PC-3 (cell line): ENCODE measurements at regions not wholly inside any gene's neighbourhood (a gene's known extent, or its start where the extent isn't known, plus 50 kb on each side); places are given as distances from the start of the nearest gene placed in this dataset.

Source experiments
- ATAC-seq: fragments of 200-7000 bp; cut with Tn5 transposase; 2 replicates; pipeline ENCODE4 v1.9.1; 2020; ENCODE audit warnings: mild to moderate bottlenecking, moderate library complexity
- BruUV-seq: library from RNA; stranded (reverse); fragments of 400-500 nt; replicated peaks from 2 replicates; lab custom pipeline; 2021; lab: Mats Ljungman, UMichigan
- CTCF ChIA-PET: fragments of 300-600 bp; sonication (Branson Sonifier 250); formaldehyde crosslinking; loops from one replicate; lab custom pipeline; 2022; ENCODE audit warnings: antibody characterized with exemption; lab: Charles Lee
- POLR2A ChIA-PET: fragments of 300-600 bp; sonication (Branson Sonifier 250); formaldehyde crosslinking; loops from one replicate; lab custom pipeline; 2022; ENCODE audit warnings: antibody characterized with exemption; ENCODE audit not compliant: unreplicated experiment; lab: Charles Lee
- DNase-seq: peaks from one replicate; pipeline ENCODE4 v3.0.0-alpha.2; 2015
- H2AFZ ChIP-seq: fragments of 300-600 bp; sonication (generic); 2 replicates; pipeline ENCODE4 v1.6.0; 2016; ENCODE audit warnings: antibody characterized with exemption, low read length
- H3F3A ChIP-seq: fragments of 300-600 bp; sonication (generic); one replicate; pipeline ENCODE4 v1.6.0; 2017; ENCODE audit warnings: antibody characterized with exemption, low read length, control low read depth, mild to moderate bottlenecking; ENCODE audit not compliant: unreplicated experiment
- H3K27ac ChIP-seq: fragments of 300-600 bp; sonication (generic); 2 replicates; pipeline ENCODE4 v1.5.1; 2016; ENCODE audit warnings: mild to moderate bottlenecking, low read length
- H3K27me3 ChIP-seq: fragments of 300-600 bp; sonication (generic); 2 replicates; pipeline ENCODE4 v1.6.1; 2016; ENCODE audit warnings: low read length, mixed read lengths
- H3K36me3 ChIP-seq: fragments of 300-600 bp; sonication (generic); 2 replicates; pipeline ENCODE4 v1.6.1; 2016; ENCODE audit warnings: low read depth, mixed run types, low read length, mixed read lengths
- H3K4me1 ChIP-seq: fragments of 300-600 bp; sonication (generic); 2 replicates; pipeline ENCODE4 v1.5.1; 2016; ENCODE audit warnings: low read length; ENCODE audit not compliant: insufficient read depth
- H3K4me2 ChIP-seq: fragments of 300-600 bp; sonication (generic); 2 replicates; pipeline ENCODE4 v1.6.0; 2016; ENCODE audit warnings: low read length
- H3K4me3 ChIP-seq: fragments of 300-600 bp; sonication (generic); 2 replicates; pipeline ENCODE4 v1.5.1; 2016; ENCODE audit warnings: mild to moderate bottlenecking, low read length, mixed read lengths
- H3K79me2 ChIP-seq: fragments of 300-600 bp; sonication (generic); 2 replicates; pipeline ENCODE4 v1.6.1; 2017; ENCODE audit warnings: low read length, mixed read lengths
- H3K9ac ChIP-seq: fragments of 300-600 bp; sonication (generic); 2 replicates; pipeline ENCODE4 v1.6.0; 2016; ENCODE audit warnings: mild to moderate bottlenecking, low read length
- H3K9me2 ChIP-seq: fragments of 300-600 bp; sonication (generic); replicated peaks from 2 replicates; pipeline ENCODE4 v1.6.1; 2016; ENCODE audit warnings: mixed run types, low read length, mixed read lengths
- H3K9me3 ChIP-seq: fragments of 300-600 bp; sonication (generic); 2 replicates; pipeline ENCODE4 v1.6.1; 2016; ENCODE audit warnings: low read length, mixed read lengths
- H4K20me1 ChIP-seq: fragments of 300-600 bp; sonication (generic); 2 replicates; pipeline ENCODE4 v1.6.1; 2016; ENCODE audit warnings: low read length, mixed read lengths
- CTCF ChIP-seq: fragments of 300-600 bp; sonication (generic); conservative IDR thresholded peaks from 2 replicates; pipeline ENCODE4 v1.5.1; 2017; ENCODE audit warnings: antibody characterized with exemption, low read depth, mild to moderate bottlenecking, low read length
- EZH2 ChIP-seq: fragments of 300-600 bp; sonication (generic); IDR thresholded peaks from one replicate; pipeline ENCODE4 v1.6.1; 2017; ENCODE audit warnings: antibody characterized with exemption, mild to moderate bottlenecking, low read length; ENCODE audit not compliant: unreplicated experiment
- EZH2phosphoT487 ChIP-seq: fragments of 300-600 bp; sonication (generic); IDR thresholded peaks from 2 replicates; pipeline ENCODE4 v1.6.1; 2018; ENCODE audit warnings: mild to moderate bottlenecking, antibody characterized with exemption, low read length, borderline replicate concordance
- intact Hi-C: fragments of 100-400 bp; cut with micrococcal nuclease; formaldehyde crosslinking; loops from 2 replicates; pipeline ENCODE4 v1.9.0; 2023

GRCh38 chr4:127249767-127250108 is 383.0 kb upstream of the INTU start:
- Histone ChIP-seq H2AFZ (no peak overlapping the region), H3K9ac (no peak overlapping the region), H4K20me1 (no peaks in the 10 kb centered on the region), H3K36me3 (no peaks in the 10 kb centered on the region), H3K9me2 (no peaks in the 10 kb centered on the region), H3K4me2 (no peak overlapping the region), H3K4me1 (0 out of 2 replicates have a peak, but pooled peaks cover 5% of the 10 kb centered on the region), H3K27me3 (no peaks in the 10 kb centered on the region), H3F3A (no peaks in the 10 kb centered on the region), H3K4me3 (no peak overlapping the region), H3K9me3 (no peaks in the 10 kb centered on the region), H3K27ac (peak overlapping the region; percentile 46), H3K79me2 (no peaks in the 10 kb centered on the region)
- BruUV-seq = no TSS peak
- ChIA-PET POLR2A (no interaction called here), CTCF (no interaction called here)
- no peak for TF ChIP-seq CTCF
- no peak for TF ChIP-seq EZH2phosphoT487
- TF ChIP-seq EZH2 = no peak
- ATAC-seq (peak; percentile 76), DNase-seq (peak; percentile 34)
- intact Hi-C loops = no loop called here

GRCh38 chr4:127250577-127250976 is 382.2 kb upstream of the INTU start:
- Histone ChIP-seq H3K9me3 (no peaks in the 10 kb centered on the region), H3F3A (no peaks in the 10 kb centered on the region), H3K4me3 (no peak overlapping the region), H3K9ac (no peak overlapping the region), H3K36me3 (no peaks in the 10 kb centered on the region), H3K79me2 (no peaks in the 10 kb centered on the region), H3K9me2 (no peaks in the 10 kb centered on the region), H3K4me2 (no peak overlapping the region), H2AFZ (no peak overlapping the region), H3K4me1 (0 out of 2 replicates have a peak, but pooled peaks cover 5% of the 10 kb centered on the region), H3K27ac (no peak overlapping the region), H4K20me1 (no peaks in the 10 kb centered on the region), H3K27me3 (no peaks in the 10 kb centered on the region)
- CTCF ChIA-PET = no interaction called here
- intact Hi-C loops = no loop called here
- DNase-seq = no peak
- ATAC-seq = no peak
- BruUV-seq = no TSS peak
- POLR2A ChIA-PET = no interaction called here
- TF ChIP-seq CTCF (no peak), EZH2 (no peak), EZH2phosphoT487 (no peak)

DNA sequence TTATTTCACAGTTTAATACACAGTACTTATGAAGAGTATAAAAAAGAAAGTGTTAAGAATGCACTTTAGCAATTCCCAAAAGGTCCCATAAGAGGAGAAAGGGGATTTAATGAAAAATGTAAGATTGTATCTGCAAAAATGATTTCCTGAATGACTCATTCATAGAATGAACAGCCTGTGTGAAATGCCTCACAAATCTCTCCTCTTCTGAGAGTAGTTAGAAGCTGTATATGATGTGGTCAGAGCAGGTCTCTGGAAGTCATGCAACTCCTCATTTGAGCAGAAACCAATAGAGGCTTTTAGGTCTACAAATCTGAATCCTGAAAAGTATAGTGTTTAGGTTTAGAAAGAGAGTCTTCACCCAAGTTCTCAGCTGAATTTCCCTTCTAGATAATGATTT is 381.3 kb upstream of the INTU start:
- Histone ChIP-seq H3K9me2 (no peaks in the 10 kb centered on the region), H3K4me1 (0 out of 2 replicates have a peak, but pooled peaks cover 5% of the 10 kb centered on the region), H3K9ac (no peak overlapping the region), H3K4me2 (no peak overlapping the region), H3F3A (no peaks in the 10 kb centered on the region), H3K4me3 (no peak overlapping the region), H4K20me1 (no peaks in the 10 kb centered on the region), H3K9me3 (no peaks in the 10 kb centered on the region), H3K36me3 (no peaks in the 10 kb centered on the region), H3K27ac (no peak overlapping the region), H3K79me2 (no peaks in the 10 kb centered on the region), H3K27me3 (no peaks in the 10 kb centered on the region), H2AFZ (no peak overlapping the region)
- intact Hi-C loops = no loop called here
- ATAC-seq = peak; percentile 71
- CTCF ChIA-PET = no interaction called here
- no TSS peak for BruUV-seq
- DNase-seq = peak; percentile 2
- no peak for TF ChIP-seq EZH2phosphoT487
- no peak for TF ChIP-seq CTCF
- TF ChIP-seq EZH2 = no peak
- POLR2A ChIA-PET = no interaction called here
